Pancreas (tissue), 10 donors: ENCODE measurements at regions not wholly inside any gene's neighbourhood (a gene's known extent, or its start where the extent isn't known, plus 50 kb on each side); places are given as distances from the start of the nearest gene placed in this dataset.

Experiments
- ATAC-seq, 4 donors: fragments of 200-7000 bp; cut with Tn5 transposase; one replicate each; pipeline versions ENCODE4 v1.8.0 to v1.9.1; 2020; ENCODE audit warnings: mild to moderate bottlenecking in 4 of 4, moderate library complexity in 4 of 4
- DNase-seq, 6 donors: peaks; one replicate each; pipeline ENCODE4 v3.0.0-alpha.2; 2020
- FAIRE-seq: peaks from 2 replicates; lab custom pipeline; 2012; peaks lifted over from hg19 to GRCh38; lab: Jason Lieb, UNC
- H3K27ac ChIP-seq, 4 donors: fragments of 200-600 bp; sonication (generic); 1 replicate in 3 of 4; 2 replicates in 1 of 4; pipeline versions ENCODE4 v1.5.0 to v1.8.0; 2020
- H3K27me3 ChIP-seq, 4 donors: fragments of 200-600 bp; one replicate each; pipeline ENCODE4 v1.8.0; 2021
- H3K36me3 ChIP-seq, 3 donors: fragments of 200-600 bp; sonication (generic) in 1 of 3; one replicate each; pipeline versions ENCODE4 v1.5.0 to v1.8.0; 2020 to 2021
- H3K4me1 ChIP-seq, 3 donors: fragments of 200-600 bp; one replicate each; pipeline ENCODE4 v1.8.0; 2021
- H3K4me3 ChIP-seq, 4 donors: fragments of 200-600 bp; sonication (generic) in 2 of 4; one replicate each; pipeline versions ENCODE4 v1.5.0 to v1.8.0; 2020 to 2021
- H3K9me3 ChIP-seq, 4 donors: fragments of 200-600 bp; one replicate each; pipeline ENCODE4 v1.8.0; 2021
- CTCF ChIP-seq, 4 donors: fragments of 200-600 bp; sonication (generic) in 3 of 4; IDR thresholded peaks; one replicate each; pipeline versions ENCODE4 v1.5.0 to v1.8.0; 2021; ENCODE audit warnings: antibody characterized with exemption in 4 of 4
- WGBS, 2 donors: extraction: QIAGEN DNeasy Blood & Tissue Kit; methylation state at CpG; one replicate each; pipeline ENCODE4 v1.1.7; 2013; 5-methylcytosine and 5-hydroxymethylcytosine counted together
- intact Hi-C, 3 donors: fragments of 100-400 bp; cut with DNase I; formaldehyde crosslinking; loops; one replicate each; pipeline versions ENCODE4 v1.11.1 to v1.14.2; 2022
- donor health status: healthy with polysubstance abuse.
- donor health status: DM: no; HTN: no; CAD: no; lungs with moderate emphysema.
- donor health status: DM: no; HTN: no; CAD: no.
- donor health status: control.
- donor health status: control.
- donor health status: Bipolar disorder and iron deficiency.
- donor health status: DM: yes; HTN: yes; CAD: no.
- donor health status: DM: no; HTN: no; CAD: no.
- donor health status: DM: no; HTN: no; CAD: no.
- donor health status: DM: yes; HTN: yes; CAD: no.

- no peaks in the 10 kb centered on the region for H3K27me3 ChIP-seq
- no peak overlapping the region for H3K4me3 ChIP-seq
- intact Hi-C loops = no loop called here
- 68 to 88% methylated on average over 1 of the region's 1 CpG for WGBS, 2 donors
- H3K36me3 ChIP-seq = no peaks in the 10 kb centered on the region
- ATAC-seq (no peak), DNase-seq (no peak), FAIRE-seq (no peak)
- no peak overlapping the region for H3K27ac ChIP-seq
- no peak for TF ChIP-seq CTCF (IDR thresholded peaks at IDR 0.05)
- H3K9me3 ChIP-seq = no peaks in the 10 kb centered on the region
- H3K4me1 ChIP-seq = no peaks in the 10 kb centered on the region
Measured at GRCh38 chr14:44829021-44829420, 132.7 kb downstream of the KLHL28 start.

GRCh38 chr14:44828023-44828422 lies 133.7 kb downstream of the KLHL28 start:
- TF ChIP-seq CTCF (IDR thresholded peaks at IDR 0.05) = no peak
- WGBS, 2 donors = 87 to 89% methylated on average over 1 of the region's 1 CpG
- Histone ChIP-seq H3K36me3 (no peaks in the 10 kb centered on the region), H3K27me3 (no peaks in the 10 kb centered on the region), H3K4me3 (no peak overlapping the region), H3K4me1 (no peaks in the 10 kb centered on the region), H3K27ac (no peak overlapping the region), H3K9me3 (no peaks in the 10 kb centered on the region)
- no peak for DNase-seq
- intact Hi-C loops = no loop called here
- ATAC-seq = no peak
- FAIRE-seq = no peak

- H3K4me3 ChIP-seq = no peak overlapping the region
- FAIRE-seq (no peak), DNase-seq (no peak), ATAC-seq (no peak)
- 62 to 76% methylated on average over 5 of the region's 5 CpGs for WGBS, 2 donors
- H3K4me1 ChIP-seq = no peaks in the 10 kb centered on the region
- intact Hi-C loops = no loop called here
- H3K27ac ChIP-seq = no peak overlapping the region
- H3K9me3 ChIP-seq = no peaks in the 10 kb centered on the region
- no peaks in the 10 kb centered on the region for H3K27me3 ChIP-seq
- TF ChIP-seq CTCF (IDR thresholded peaks at IDR 0.05) = no peak
- H3K36me3 ChIP-seq = no peaks in the 10 kb centered on the region
Measured at GRCh38 chr14:44820230-44820964, 141.3 kb downstream of the KLHL28 start.

GRCh38 chr14:44814196-44814595 lies 147.6 kb downstream of the KLHL28 start:
- ATAC-seq = no peak
- no peak for TF ChIP-seq CTCF (IDR thresholded peaks at IDR 0.05)
- no peaks in the 10 kb centered on the region for H3K9me3 ChIP-seq
- WGBS, 2 donors = 75 to 83% methylated on average over 2 of the region's 2 CpGs
- H3K27me3 ChIP-seq = no peaks in the 10 kb centered on the region
- intact Hi-C loops = no loop called here
- no peak overlapping the region for H3K4me3 ChIP-seq
- DNase-seq = no peak
- FAIRE-seq = no peak
- H3K4me1 ChIP-seq = no peaks in the 10 kb centered on the region
- H3K27ac ChIP-seq = no peak overlapping the region
- H3K36me3 ChIP-seq = no peaks in the 10 kb centered on the region

GRCh38 chr14:44812672-44813071 lies 149.1 kb downstream of the KLHL28 start:
- Histone ChIP-seq H3K4me3 (no peak overlapping the region), H3K27me3 (no peaks in the 10 kb centered on the region), H3K4me1 (no peaks in the 10 kb centered on the region), H3K9me3 (no peaks in the 10 kb centered on the region), H3K36me3 (no peaks in the 10 kb centered on the region), H3K27ac (no peak overlapping the region)
- ATAC-seq = no peak
- TF ChIP-seq CTCF (IDR thresholded peaks at IDR 0.05) = no peak
- intact Hi-C loops = no loop called here
- DNase-seq = no peak
- WGBS, 2 donors = 84 to 89% methylated on average over 10 of the region's 10 CpGs
- FAIRE-seq = no peak
